Loucy (cell line): ENCODE measurements at regions not wholly inside any gene's neighbourhood (a gene's known extent, or its start where the extent isn't known, plus 50 kb on each side); places are given as distances from the start of the nearest gene placed in this dataset.

Source experiments
- H2AFZ ChIP-seq: fragments of 200-600 bp; sonication (generic); 2 replicates; pipeline ENCODE4 v1.6.0; 2016; ENCODE audit warnings: antibody characterized with exemption, mild to moderate bottlenecking, low read length, moderate library complexity
- H3F3A ChIP-seq: fragments of 200-600 bp; 2 replicates; pipeline ENCODE4 v1.6.0; 2016; ENCODE audit warnings: antibody characterized with exemption, low read depth, mild to moderate bottlenecking
- H3K27me3 ChIP-seq: fragments of 200-600 bp; sonication (generic); 2 replicates; pipeline ENCODE4 v1.6.1; 2014; ENCODE audit warnings: low read length, mild to moderate bottlenecking; ENCODE audit not compliant: insufficient read depth, poor library complexity, severe bottlenecking
- H3K36me3 ChIP-seq: fragments of 200-600 bp; sonication (generic); 2 replicates; pipeline ENCODE4 v1.6.1; 2016; ENCODE audit warnings: low read length; ENCODE audit not compliant: insufficient read depth
- H3K4me1 ChIP-seq: fragments of 200-600 bp; sonication (generic); 2 replicates; pipeline ENCODE4 v1.5.1; 2014; ENCODE audit warnings: low read length, mild to moderate bottlenecking; ENCODE audit not compliant: insufficient read depth, poor library complexity, severe bottlenecking
- H3K4me2 ChIP-seq: fragments of 200-600 bp; sonication (generic); 2 replicates; pipeline ENCODE4 v1.6.0; 2014; ENCODE audit warnings: antibody characterized with exemption, low read length, low read depth, mild to moderate bottlenecking; ENCODE audit not compliant: poor library complexity, severe bottlenecking
- H3K4me3 ChIP-seq: fragments of 200-600 bp; sonication (generic); 2 replicates; pipeline ENCODE4 v1.5.1; 2014; ENCODE audit warnings: low read length, mild to moderate bottlenecking, mixed read lengths; ENCODE audit not compliant: poor library complexity, severe bottlenecking
- H3K79me2 ChIP-seq: fragments of 200-600 bp; sonication (generic); 2 replicates; pipeline ENCODE4 v1.6.1; 2014; ENCODE audit warnings: low read length; ENCODE audit not compliant: insufficient read depth
- H3K9ac ChIP-seq: fragments of 200-600 bp; sonication (generic); 2 replicates; pipeline ENCODE4 v1.6.0; 2014; ENCODE audit warnings: mild to moderate bottlenecking, low read depth, low read length, moderate library complexity; ENCODE audit not compliant: poor library complexity, severe bottlenecking
- H3K9me2 ChIP-seq: fragments of 200-600 bp; sonication (generic); replicated peaks from 2 replicates; pipeline ENCODE4 v1.6.1; 2016; ENCODE audit warnings: low read depth, low read length, mixed read lengths
- H3K9me3 ChIP-seq: fragments of 200-600 bp; sonication (generic); 2 replicates; pipeline ENCODE4 v1.6.1; 2014; ENCODE audit warnings: mild to moderate bottlenecking, antibody characterized with exemption, low read length, low read depth; ENCODE audit not compliant: insufficient read depth
- H4K20me1 ChIP-seq: fragments of 200-600 bp; sonication (generic); 2 replicates; pipeline ENCODE4 v1.6.0; 2014; ENCODE audit warnings: antibody characterized with exemption, low read length, mild to moderate bottlenecking; ENCODE audit not compliant: insufficient read depth, poor library complexity, severe bottlenecking
- CTCF ChIP-seq: fragments of 200-600 bp; sonication (generic); conservative IDR thresholded peaks from 2 replicates; pipeline ENCODE4 v1.5.1; 2014; ENCODE audit warnings: mild to moderate bottlenecking, antibody characterized with exemption, low read length
- EZH2phosphoT487 ChIP-seq: fragments of 200-600 bp; IDR thresholded peaks from 2 replicates; pipeline ENCODE4 v1.6.1; 2018; ENCODE audit warnings: antibody characterized with exemption, mild to moderate bottlenecking, moderate library complexity, borderline replicate concordance

GRCh38 chr18:39839782-39840181 lies 2115.3 kb upstream of the PIK3C3 start:
- H2AFZ ChIP-seq: no peak overlapping the region
- TF ChIP-seq CTCF (no peak), EZH2phosphoT487 (no peak)
- no peaks in the 10 kb centered on the region for H3F3A ChIP-seq

GRCh38 chr18:39838831-39839230 lies 2116.2 kb upstream of the PIK3C3 start:
- H3K27me3 ChIP-seq: no peaks in the 10 kb centered on the region
- TF ChIP-seq EZH2phosphoT487 (no peak), CTCF (no peak)

More at GRCh38 chr18:39839782-39840181, 2115.3 kb upstream of the PIK3C3 start:
- no peak overlapping the region for H3K4me3 ChIP-seq
- no peak overlapping the region for H3K4me2 ChIP-seq
- H3K9ac ChIP-seq: no peak overlapping the region
- H3K79me2 ChIP-seq: no peaks in the 10 kb centered on the region
- H3K27me3 ChIP-seq: no peaks in the 10 kb centered on the region
- no peaks in the 10 kb centered on the region for H3K9me2 ChIP-seq
- H3K36me3 ChIP-seq: no peaks in the 10 kb centered on the region
- no peaks in the 10 kb centered on the region for H3K4me1 ChIP-seq
- H4K20me1 ChIP-seq: no peaks in the 10 kb centered on the region
- H3K9me3 ChIP-seq: no peaks in the 10 kb centered on the region

GRCh38 chr18:39835303-39836030 lies 2119.6 kb upstream of the PIK3C3 start:
- TF ChIP-seq CTCF: no peak
- no peak for TF ChIP-seq EZH2phosphoT487
- no peak overlapping the region for H3K9ac ChIP-seq

More at GRCh38 chr18:39838831-39839230, 2116.2 kb upstream of the PIK3C3 start:
- H3K9me2 ChIP-seq: no peaks in the 10 kb centered on the region
- H2AFZ ChIP-seq: no peak overlapping the region
- H3K79me2 ChIP-seq: no peaks in the 10 kb centered on the region
- no peaks in the 10 kb centered on the region for H3K36me3 ChIP-seq
- no peaks in the 10 kb centered on the region for H4K20me1 ChIP-seq
- H3F3A ChIP-seq: no peaks in the 10 kb centered on the region
- H3K9me3 ChIP-seq: no peaks in the 10 kb centered on the region
- H3K4me1 ChIP-seq: no peaks in the 10 kb centered on the region
- H3K4me3 ChIP-seq: no peak overlapping the region
- no peak overlapping the region for H3K4me2 ChIP-seq
- no peak overlapping the region for H3K9ac ChIP-seq

More at GRCh38 chr18:39835303-39836030, 2119.6 kb upstream of the PIK3C3 start:
- H3K9me3 ChIP-seq: no peaks in the 10 kb centered on the region
- no peak overlapping the region for H2AFZ ChIP-seq
- no peaks in the 10 kb centered on the region for H3K79me2 ChIP-seq
- no peak overlapping the region for H3K4me2 ChIP-seq
- H4K20me1 ChIP-seq: no peaks in the 10 kb centered on the region
- no peaks in the 10 kb centered on the region for H3F3A ChIP-seq
- no peaks in the 10 kb centered on the region for H3K9me2 ChIP-seq
- H3K4me3 ChIP-seq: no peak overlapping the region
- no peaks in the 10 kb centered on the region for H3K4me1 ChIP-seq
- H3K27me3 ChIP-seq: no peaks in the 10 kb centered on the region
- no peaks in the 10 kb centered on the region for H3K36me3 ChIP-seq
